ENCODE measurements at regions not wholly inside any gene's neighbourhood (a gene's known extent, or its start where the extent isn't known, plus 50 kb on each side); places are given as distances from the start of the nearest gene placed in this dataset.

DNA sequence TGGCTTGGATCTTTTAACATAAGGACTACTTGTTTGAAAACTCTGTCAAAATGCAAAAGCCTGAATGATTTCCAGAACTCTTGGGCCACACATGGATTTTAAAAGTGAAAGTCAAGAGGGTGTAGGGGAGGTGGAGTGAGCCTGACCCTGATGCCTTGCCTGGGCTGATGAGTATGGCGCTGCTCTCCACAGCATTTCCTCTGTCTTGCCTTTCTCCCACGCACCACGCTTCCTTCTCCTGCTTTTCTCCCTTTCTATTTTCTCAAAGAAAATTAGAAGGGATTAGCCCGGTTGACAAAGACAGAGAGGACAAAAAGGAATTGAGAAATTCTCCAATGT, 207.0 kb upstream of the CCDC68 start:
- Mint-ChIP-seq H3K4me1 (ENCODE audit: low read depth, unreplicated experiment) (no peaks in the 10 kb centered on the region), H3K4me3 (ENCODE audit: unreplicated experiment) (no peak overlapping the region), H3K9me3 (ENCODE audit: unreplicated experiment) (no peaks in the 10 kb centered on the region), H3K27me3 (ENCODE audit: unreplicated experiment) (no peaks in the 10 kb centered on the region), H3K36me3 (ENCODE audit: unreplicated experiment) (no peaks in the 10 kb centered on the region), H3K27ac (ENCODE audit: unreplicated experiment) (no peak overlapping the region)
- TF ChIP-seq, protein P1, sequence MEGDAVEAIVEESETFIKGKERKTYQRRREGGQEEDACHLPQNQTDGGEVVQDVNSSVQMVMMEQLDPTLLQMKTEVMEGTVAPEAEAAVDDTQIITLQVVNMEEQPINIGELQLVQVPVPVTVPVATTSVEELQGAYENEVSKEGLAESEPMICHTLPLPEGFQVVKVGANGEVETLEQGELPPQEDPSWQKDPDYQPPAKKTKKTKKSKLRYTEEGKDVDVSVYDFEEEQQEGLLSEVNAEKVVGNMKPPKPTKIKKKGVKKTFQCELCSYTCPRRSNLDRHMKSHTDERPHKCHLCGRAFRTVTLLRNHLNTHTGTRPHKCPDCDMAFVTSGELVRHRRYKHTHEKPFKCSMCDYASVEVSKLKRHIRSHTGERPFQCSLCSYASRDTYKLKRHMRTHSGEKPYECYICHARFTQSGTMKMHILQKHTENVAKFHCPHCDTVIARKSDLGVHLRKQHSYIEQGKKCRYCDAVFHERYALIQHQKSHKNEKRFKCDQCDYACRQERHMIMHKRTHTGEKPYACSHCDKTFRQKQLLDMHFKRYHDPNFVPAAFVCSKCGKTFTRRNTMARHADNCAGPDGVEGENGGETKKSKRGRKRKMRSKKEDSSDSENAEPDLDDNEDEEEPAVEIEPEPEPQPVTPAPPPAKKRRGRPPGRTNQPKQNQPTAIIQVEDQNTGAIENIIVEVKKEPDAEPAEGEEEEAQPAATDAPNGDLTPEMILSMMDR (IDR thresholded peaks at IDR 0.05; ENCODE audit: partially characterized antibody, unreplicated experiment), result no peak
- DNase-seq, result no peak

DNA sequence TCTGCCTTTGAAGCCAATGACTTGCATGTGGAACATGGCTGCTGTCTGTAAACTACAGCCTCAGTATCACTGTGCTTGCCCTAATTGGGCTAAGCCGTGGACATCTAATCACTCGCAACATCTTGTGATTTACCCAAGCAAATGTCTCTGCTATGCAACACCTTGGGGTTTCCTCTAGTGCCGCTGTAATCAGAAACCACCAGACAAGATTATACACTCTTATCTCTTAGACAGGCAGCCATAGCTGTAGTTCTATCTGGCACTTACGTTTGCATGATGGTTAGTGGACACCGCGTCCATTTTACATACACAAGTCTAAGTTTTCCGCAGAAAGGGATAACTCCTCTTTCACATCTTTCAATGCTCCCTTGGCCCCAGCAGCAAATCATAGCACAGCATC, 204.3 kb upstream of the CCDC68 start:
- Mint-ChIP-seq H3K27ac (ENCODE audit: unreplicated experiment) (no peak overlapping the region), H3K27me3 (ENCODE audit: unreplicated experiment) (no peaks in the 10 kb centered on the region), H3K4me1 (ENCODE audit: low read depth, unreplicated experiment) (no peaks in the 10 kb centered on the region), H3K4me3 (ENCODE audit: unreplicated experiment) (no peak overlapping the region), H3K9me3 (ENCODE audit: unreplicated experiment) (no peaks in the 10 kb centered on the region), H3K36me3 (ENCODE audit: unreplicated experiment) (no peaks in the 10 kb centered on the region)
- TF ChIP-seq, protein P1 (IDR thresholded peaks at IDR 0.05; ENCODE audit: partially characterized antibody, unreplicated experiment), result no peak
- no peak for DNase-seq

DNA sequence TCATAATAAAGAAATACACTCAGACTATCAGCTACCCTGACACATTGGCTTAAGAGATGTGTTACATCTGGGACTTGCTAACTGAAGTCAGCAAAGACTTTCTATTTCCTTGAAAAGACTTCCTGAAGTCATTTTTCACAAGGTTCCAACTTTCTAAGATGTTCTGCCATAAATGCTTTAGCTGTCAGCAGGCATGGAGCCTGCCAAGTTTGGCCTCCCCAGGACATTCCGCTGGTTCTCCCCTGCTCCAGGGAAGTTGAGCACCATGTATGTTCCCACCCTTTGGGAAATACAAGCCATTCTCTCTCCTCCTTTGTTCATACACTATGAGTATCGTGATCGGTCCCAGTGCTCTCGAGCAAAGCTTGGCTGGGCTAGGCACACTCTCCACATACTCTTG, 202.7 kb upstream of the CCDC68 start:
- no peaks in the 10 kb centered on the region for H3K9me3 Mint-ChIP-seq (ENCODE audit: unreplicated experiment)
- no peak overlapping the region for H3K4me3 Mint-ChIP-seq (ENCODE audit: unreplicated experiment)
- no peaks in the 10 kb centered on the region for H3K4me1 Mint-ChIP-seq (ENCODE audit: low read depth, unreplicated experiment)

DNA sequence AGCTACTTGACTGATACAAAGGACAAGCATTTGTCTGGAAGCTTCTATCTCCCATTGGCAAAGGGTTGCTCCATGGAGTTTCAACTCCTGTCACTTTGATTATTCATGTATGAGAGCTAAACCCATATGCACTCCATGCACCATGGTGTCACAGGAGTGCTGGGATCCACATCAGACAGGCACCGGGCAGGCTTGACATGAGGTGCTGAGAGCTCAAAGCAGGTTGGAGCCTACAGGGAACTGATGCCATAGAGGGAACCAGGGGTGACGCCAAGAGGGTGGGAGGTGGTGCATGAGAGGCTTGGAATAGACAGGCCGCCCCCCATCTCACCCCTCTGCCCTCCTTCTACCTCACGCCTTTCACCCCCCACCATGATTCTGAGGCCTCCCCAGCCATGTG, 199.8 kb upstream of the CCDC68 start:
- no peak for DNase-seq
- Mint-ChIP-seq H3K27me3 (ENCODE audit: unreplicated experiment) (no peaks in the 10 kb centered on the region), H3K36me3 (ENCODE audit: unreplicated experiment) (no peaks in the 10 kb centered on the region), H3K27ac (ENCODE audit: unreplicated experiment) (no peak overlapping the region), H3K9me3 (ENCODE audit: unreplicated experiment) (no peaks in the 10 kb centered on the region), H3K4me3 (ENCODE audit: unreplicated experiment) (no peak overlapping the region), H3K4me1 (ENCODE audit: low read depth, unreplicated experiment) (no peaks in the 10 kb centered on the region)
- TF ChIP-seq, protein P1 (IDR thresholded peaks at IDR 0.05; ENCODE audit: partially characterized antibody, unreplicated experiment), result no peak

More for the DNA sequence above, 202.7 kb upstream of the CCDC68 start:
- Mint-ChIP-seq H3K27me3 (ENCODE audit: unreplicated experiment) (no peaks in the 10 kb centered on the region), H3K27ac (ENCODE audit: unreplicated experiment) (no peak overlapping the region), H3K36me3 (ENCODE audit: unreplicated experiment) (no peaks in the 10 kb centered on the region)
- DNase-seq, result no peak
- TF ChIP-seq, protein P1 (IDR thresholded peaks at IDR 0.05; ENCODE audit: partially characterized antibody, unreplicated experiment), result no peak

DNA sequence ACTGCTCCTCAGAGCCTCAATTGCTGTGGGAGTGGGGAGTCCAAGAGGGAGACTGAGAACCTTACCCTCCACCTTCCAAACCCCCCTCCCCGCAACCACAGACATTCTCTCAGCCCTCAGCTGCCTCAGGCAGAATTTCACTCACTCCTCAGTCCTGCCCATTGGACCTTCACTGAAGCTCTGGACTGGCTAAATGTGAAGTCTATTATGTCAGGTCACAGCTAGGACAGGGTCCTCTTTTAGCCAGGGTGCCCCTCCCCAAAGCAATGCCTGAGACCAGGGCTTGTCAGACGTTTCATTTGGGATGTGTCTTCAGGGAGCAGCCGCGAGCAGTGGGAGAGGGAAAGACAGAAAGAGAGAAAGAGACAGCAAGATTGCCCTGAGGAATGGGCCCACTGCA, 199.3 kb upstream of the CCDC68 start:
- H3K4me1 Mint-ChIP-seq (ENCODE audit: low read depth, unreplicated experiment), result no peaks in the 10 kb centered on the region
- TF ChIP-seq, protein P1 (IDR thresholded peaks at IDR 0.05; ENCODE audit: partially characterized antibody, unreplicated experiment), result no peak

More for the DNA sequence above, 199.3 kb upstream of the CCDC68 start:
- H3K27me3 Mint-ChIP-seq (ENCODE audit: unreplicated experiment), result no peaks in the 10 kb centered on the region
- no peaks in the 10 kb centered on the region for H3K9me3 Mint-ChIP-seq (ENCODE audit: unreplicated experiment)
- H3K36me3 Mint-ChIP-seq (ENCODE audit: unreplicated experiment), result no peaks in the 10 kb centered on the region
- no peak for DNase-seq
- H3K4me3 Mint-ChIP-seq (ENCODE audit: unreplicated experiment), result no peak overlapping the region
- no peak overlapping the region for H3K27ac Mint-ChIP-seq (ENCODE audit: unreplicated experiment)
